Karpas-422 (cell line): ENCODE measurements at regions not wholly inside any gene's neighbourhood (a gene's known extent, or its start where the extent isn't known, plus 50 kb on each side); places are given as distances from the start of the nearest gene placed in this dataset.

Source experiments
- DNase-seq: peaks from one replicate; pipeline ENCODE4 v3.0.0-alpha.2; 2015
- H2AFZ ChIP-seq: fragments of 200-600 bp; sonication (generic); 2 replicates; pipeline ENCODE4 v1.6.1; 2014; ENCODE audit warnings: antibody characterized with exemption, low read length, mixed read lengths
- H3K27ac ChIP-seq: fragments of 200-600 bp; sonication (generic); 2 replicates; pipeline ENCODE4 v1.5.1; 2014; ENCODE audit warnings: mild to moderate bottlenecking, low read length, moderate library complexity
- H3K27me3 ChIP-seq: fragments of 200-600 bp; sonication (generic); 2 replicates; pipeline ENCODE4 v1.6.1; 2014; ENCODE audit warnings: low read length, mixed read lengths
- H3K36me3 ChIP-seq: fragments of 200-600 bp; sonication (generic); 2 replicates; pipeline ENCODE4 v1.6.1; 2014; ENCODE audit warnings: low read length, mixed read lengths; ENCODE audit not compliant: insufficient read depth
- H3K4me1 ChIP-seq: fragments of 200-600 bp; sonication (generic); 2 replicates; pipeline ENCODE4 v1.6.1; 2014; ENCODE audit warnings: mild to moderate bottlenecking, low read length, mixed read lengths
- H3K4me2 ChIP-seq: fragments of 200-600 bp; sonication (generic); 2 replicates; pipeline ENCODE4 v1.6.1; 2014; ENCODE audit warnings: low read length, low read depth, mild to moderate bottlenecking; ENCODE audit not compliant: poor library complexity, severe bottlenecking
- H3K4me3 ChIP-seq: fragments of 200-600 bp; sonication (generic); 2 replicates; pipeline ENCODE4 v1.5.1; 2014; ENCODE audit warnings: mild to moderate bottlenecking, antibody characterized with exemption, low read length, mixed read lengths
- H3K79me2 ChIP-seq: fragments of 200-600 bp; sonication (generic); 2 replicates; pipeline ENCODE4 v1.6.1; 2014; ENCODE audit warnings: mild to moderate bottlenecking, low read length, mixed read lengths
- H3K9ac ChIP-seq: fragments of 200-600 bp; sonication (generic); 2 replicates; pipeline ENCODE4 v1.6.0; 2014; ENCODE audit warnings: low read length
- H3K9me2 ChIP-seq: fragments of 200-600 bp; sonication (generic), shearing (Covaris generic); replicated peaks from 2 replicates; pipeline ENCODE4 v1.6.0; 2014; ENCODE audit warnings: mild to moderate bottlenecking, low read length, moderate library complexity; ENCODE audit not compliant: insufficient read depth
- H3K9me3 ChIP-seq: fragments of 300-700, 200-600 bp; sonication (generic); 2 replicates; pipeline ENCODE4 v1.6.1; 2014; ENCODE audit warnings: low read length, mixed read lengths
- H4K20me1 ChIP-seq: fragments of 200-600 bp; sonication (generic); 2 replicates; pipeline ENCODE4 v1.6.1; 2014; ENCODE audit warnings: mild to moderate bottlenecking, antibody characterized with exemption, low read length, low read depth; ENCODE audit not compliant: insufficient read depth

- H3K79me2 ChIP-seq: no peaks in the 10 kb centered on the region
- H3K9me2 ChIP-seq: no peaks in the 10 kb centered on the region
- no peak overlapping the region for H3K4me3 ChIP-seq
- H3K4me1 ChIP-seq: no peaks in the 10 kb centered on the region
- H4K20me1 ChIP-seq: no peaks in the 10 kb centered on the region
- H3K4me2 ChIP-seq: no peak overlapping the region
- H3K9ac ChIP-seq: no peak overlapping the region
- H2AFZ ChIP-seq: no peak overlapping the region
- no peak for DNase-seq
- H3K9me3 ChIP-seq: no peaks in the 10 kb centered on the region
- no peaks in the 10 kb centered on the region for H3K27me3 ChIP-seq
- no peaks in the 10 kb centered on the region for H3K36me3 ChIP-seq
- H3K27ac ChIP-seq: no peak overlapping the region
Measured at GRCh38 chr7:67843615-67844014, 847.0 kb downstream of the TYW1 start.

DNA sequence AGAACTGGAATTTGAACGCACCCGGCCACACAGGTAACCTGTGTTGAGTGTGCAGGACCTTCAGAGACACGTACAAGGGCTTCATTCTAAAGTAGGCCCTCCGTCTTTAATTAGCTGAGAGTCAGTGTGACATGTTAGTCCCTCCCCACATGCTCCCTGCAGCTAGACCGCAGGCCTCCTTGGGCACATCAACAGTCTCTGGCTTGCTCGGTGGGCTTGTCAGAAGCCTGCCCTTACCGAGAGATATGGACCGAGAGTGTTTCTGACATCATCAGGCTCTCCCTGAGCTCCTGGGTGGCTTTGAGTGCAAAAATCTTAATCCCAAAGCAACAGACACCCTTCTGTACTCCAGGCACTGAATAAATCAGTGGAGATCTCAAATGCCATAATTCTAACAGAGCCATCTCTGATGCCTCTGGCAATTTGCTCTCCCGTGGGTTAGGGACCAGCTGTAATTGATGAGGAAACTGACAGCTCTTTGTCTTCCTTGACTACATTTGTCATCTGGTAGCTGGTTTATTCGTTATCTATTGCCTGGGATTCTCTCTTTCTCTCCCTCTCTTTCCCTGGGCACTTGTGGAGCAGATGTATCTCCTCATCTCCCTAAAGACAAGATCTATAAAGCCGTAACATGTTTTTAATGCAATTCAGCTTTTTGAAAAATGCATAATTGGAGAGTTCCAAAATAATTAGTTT lies 850.6 kb downstream of the TYW1 start:
- Histone ChIP-seq H3K9me2 (no peaks in the 10 kb centered on the region), H4K20me1 (no peaks in the 10 kb centered on the region), H3K36me3 (no peaks in the 10 kb centered on the region), H2AFZ (no peak overlapping the region), H3K9me3 (no peaks in the 10 kb centered on the region), H3K9ac (no peak overlapping the region), H3K4me3 (no peak overlapping the region), H3K4me1 (no peaks in the 10 kb centered on the region), H3K27me3 (no peaks in the 10 kb centered on the region), H3K4me2 (no peak overlapping the region), H3K79me2 (no peaks in the 10 kb centered on the region), H3K27ac (no peak overlapping the region)
- DNase-seq: no peak

GRCh38 chr7:67854221-67855178 lies 857.9 kb downstream of the TYW1 start:
- H3K27me3 ChIP-seq: no peaks in the 10 kb centered on the region
- H3K9me3 ChIP-seq: no peaks in the 10 kb centered on the region
- H3K4me1 ChIP-seq: no peaks in the 10 kb centered on the region
- DNase-seq: no peak
- H3K4me3 ChIP-seq: no peak overlapping the region
- H3K79me2 ChIP-seq: no peaks in the 10 kb centered on the region
- no peaks in the 10 kb centered on the region for H3K9me2 ChIP-seq
- no peak overlapping the region for H2AFZ ChIP-seq
- H3K4me2 ChIP-seq: no peak overlapping the region
- H3K9ac ChIP-seq: no peak overlapping the region
- no peaks in the 10 kb centered on the region for H3K36me3 ChIP-seq
- no peak overlapping the region for H3K27ac ChIP-seq
- H4K20me1 ChIP-seq: no peaks in the 10 kb centered on the region

DNA sequence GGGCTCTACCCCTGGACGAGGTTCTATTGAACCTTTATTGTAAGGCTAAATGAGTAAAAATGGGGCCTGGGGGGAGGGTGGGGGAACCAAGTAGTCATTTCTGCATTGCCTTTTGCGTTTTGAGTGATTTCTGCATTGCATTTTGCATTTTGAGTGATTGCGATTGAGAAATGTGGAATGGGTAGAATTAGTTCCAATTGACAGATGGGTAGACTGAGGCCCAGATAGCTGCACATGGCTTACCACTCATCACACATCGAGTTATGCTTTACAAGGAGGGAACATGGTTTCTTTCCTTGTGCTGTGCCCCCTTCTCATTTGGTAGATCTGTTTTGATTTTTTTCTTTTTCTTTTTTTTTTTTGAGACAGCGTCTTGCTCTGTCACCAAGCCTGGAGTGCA lies 858.7 kb downstream of the TYW1 start:
- Histone ChIP-seq H3K79me2 (no peaks in the 10 kb centered on the region), H3K36me3 (no peaks in the 10 kb centered on the region), H3K27ac (no peak overlapping the region), H3K4me1 (no peaks in the 10 kb centered on the region), H3K4me2 (no peak overlapping the region), H3K9ac (no peak overlapping the region), H3K9me2 (no peaks in the 10 kb centered on the region), H3K27me3 (no peaks in the 10 kb centered on the region), H2AFZ (no peak overlapping the region), H3K9me3 (no peaks in the 10 kb centered on the region), H3K4me3 (no peak overlapping the region), H4K20me1 (no peaks in the 10 kb centered on the region)
- no peak for DNase-seq

- H3K4me2 ChIP-seq: no peak overlapping the region
- no peaks in the 10 kb centered on the region for H3K4me1 ChIP-seq
- peaks cover 2% of the 10 kb centered on the region; the same call in 1 of the 2 replicates for H3K9me3 ChIP-seq
- no peaks in the 10 kb centered on the region for H3K36me3 ChIP-seq
- H3K9me2 ChIP-seq: no peaks in the 10 kb centered on the region
- H3K27ac ChIP-seq: no peak overlapping the region
- H3K79me2 ChIP-seq: no peaks in the 10 kb centered on the region
- no peaks in the 10 kb centered on the region for H3K27me3 ChIP-seq
- H2AFZ ChIP-seq: no peak overlapping the region
- no peaks in the 10 kb centered on the region for H4K20me1 ChIP-seq
- H3K4me3 ChIP-seq: no peak overlapping the region
- no peak for DNase-seq
- no peak overlapping the region for H3K9ac ChIP-seq
Measured at GRCh38 chr7:67856046-67856445, 859.4 kb downstream of the TYW1 start.

DNA sequence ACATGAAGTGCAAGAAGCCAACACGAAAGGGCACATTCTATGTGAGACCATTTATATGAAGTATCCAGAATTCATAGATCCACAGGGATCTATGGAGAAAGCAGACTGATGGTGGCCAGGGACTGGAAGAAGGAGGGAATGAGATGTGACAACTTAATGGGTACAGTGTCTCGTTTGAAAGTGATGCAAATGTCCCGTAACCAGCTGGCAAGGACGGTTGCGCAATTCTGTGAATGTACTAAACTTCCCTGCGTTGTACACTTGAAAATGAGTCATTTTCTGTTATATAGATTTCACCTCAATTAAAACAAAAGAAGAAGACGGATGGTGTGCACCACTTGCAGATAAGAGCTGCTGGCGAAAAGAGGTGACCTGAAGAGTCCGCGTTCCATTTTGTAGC lies 861.1 kb downstream of the TYW1 start:
- peaks cover 12% of the 10 kb centered on the region; the same call in 1 of the 2 replicates for H3K9me3 ChIP-seq
- H3K9me2 ChIP-seq: no peaks in the 10 kb centered on the region
- DNase-seq: no peak

GRCh38 chr7:67858931-67859330 lies 862.3 kb downstream of the TYW1 start:
- Histone ChIP-seq H3K4me2 (no peak overlapping the region), H3K9me3 (peaks cover 12% of the 10 kb centered on the region; the same call in 1 of the 2 replicates), H3K9me2 (no peaks in the 10 kb centered on the region), H3K79me2 (no peaks in the 10 kb centered on the region), H2AFZ (no peak overlapping the region), H3K27ac (no peak overlapping the region), H3K27me3 (no peaks in the 10 kb centered on the region; the same call in 1 of the 2 replicates), H4K20me1 (no peaks in the 10 kb centered on the region), H3K4me3 (no peak overlapping the region), H3K36me3 (no peaks in the 10 kb centered on the region), H3K4me1 (no peaks in the 10 kb centered on the region), H3K9ac (no peak overlapping the region)
- no peak for DNase-seq

More for the DNA sequence above, 861.1 kb downstream of the TYW1 start:
- Histone ChIP-seq H3K4me2 (no peak overlapping the region), H3K4me1 (no peaks in the 10 kb centered on the region), H3K9ac (no peak overlapping the region), H2AFZ (no peak overlapping the region), H3K27ac (no peak overlapping the region), H3K4me3 (no peak overlapping the region), H3K79me2 (no peaks in the 10 kb centered on the region), H3K27me3 (no peaks in the 10 kb centered on the region; the same call in 1 of the 2 replicates), H3K36me3 (no peaks in the 10 kb centered on the region), H4K20me1 (no peaks in the 10 kb centered on the region)

GRCh38 chr7:67863911-67864310 lies 867.3 kb downstream of the TYW1 start:
- H3K9ac ChIP-seq: no peak overlapping the region
- H3K27me3 ChIP-seq: no peaks in the 10 kb centered on the region; the same call in 1 of the 2 replicates
- H3K9me2 ChIP-seq: no peaks in the 10 kb centered on the region
- no peak for DNase-seq
- no peak overlapping the region for H3K4me2 ChIP-seq
- H3K4me3 ChIP-seq: no peak overlapping the region
- H3K27ac ChIP-seq: no peak overlapping the region
- no peak overlapping the region for H2AFZ ChIP-seq
- H3K79me2 ChIP-seq: no peaks in the 10 kb centered on the region
- no peaks in the 10 kb centered on the region for H3K4me1 ChIP-seq
- peaks cover 12% of the 10 kb centered on the region; the same call in 1 of the 2 replicates for H3K9me3 ChIP-seq
- no peaks in the 10 kb centered on the region for H3K36me3 ChIP-seq
- no peaks in the 10 kb centered on the region for H4K20me1 ChIP-seq
